NCI-H69 (cell line): ENCODE measurements at regions not wholly inside any gene's neighbourhood (a gene's known extent, or its start where the extent isn't known, plus 50 kb on each side); places are given as distances from the start of the nearest gene placed in this dataset.

Experiments used
- DNase-seq: peaks from one replicate; lab custom pipeline; 2025; lab: John Stamatoyannopoulos, UW

DNA sequence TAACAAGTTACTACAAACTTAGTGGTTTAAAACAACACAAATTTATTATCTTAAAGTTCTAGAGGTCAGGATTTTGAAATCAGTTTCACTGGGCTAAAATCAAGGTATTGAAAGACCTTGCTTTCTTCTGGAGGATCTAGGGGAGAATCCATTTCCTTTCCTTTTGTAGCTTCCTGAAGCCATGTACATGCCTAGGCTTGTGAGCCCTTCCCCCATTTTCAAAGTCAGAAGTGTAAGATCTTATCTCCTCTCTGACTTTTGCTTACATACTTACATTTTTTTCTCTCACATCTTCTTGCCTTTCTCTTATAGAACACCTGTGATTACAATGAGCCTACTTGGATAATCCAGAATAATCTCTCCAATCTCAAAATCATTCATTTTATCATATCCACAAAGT, 78.7 kb upstream of the MBOAT2 start:
- no peak for DNase-seq

DNA sequence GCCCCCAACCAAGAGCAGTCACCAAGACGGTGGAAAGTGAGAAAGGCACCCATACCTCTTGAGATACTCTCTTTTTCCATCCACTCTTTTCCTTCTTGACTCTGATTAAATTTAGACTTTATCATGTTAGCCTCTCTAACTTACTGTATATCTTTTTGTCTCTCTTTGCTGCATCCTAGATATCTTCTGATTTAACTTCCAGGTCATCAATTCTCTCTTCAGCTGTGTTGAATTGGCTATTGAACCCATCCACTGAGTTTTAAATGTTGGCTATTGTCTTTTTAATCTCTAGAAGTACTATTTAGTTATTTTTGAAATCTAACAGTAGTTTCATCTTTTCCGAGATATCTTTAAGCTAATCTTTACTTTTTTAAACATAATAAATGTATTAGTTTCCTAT, 78.3 kb upstream of the MBOAT2 start:
- DNase-seq, result no peak

GRCh38 chr2:9078405-9078804, 74.9 kb upstream of the MBOAT2 start:
- no peak for DNase-seq

GRCh38 chr2:9077691-9078090, 74.2 kb upstream of the MBOAT2 start:
- DNase-seq, result no peak

DNA sequence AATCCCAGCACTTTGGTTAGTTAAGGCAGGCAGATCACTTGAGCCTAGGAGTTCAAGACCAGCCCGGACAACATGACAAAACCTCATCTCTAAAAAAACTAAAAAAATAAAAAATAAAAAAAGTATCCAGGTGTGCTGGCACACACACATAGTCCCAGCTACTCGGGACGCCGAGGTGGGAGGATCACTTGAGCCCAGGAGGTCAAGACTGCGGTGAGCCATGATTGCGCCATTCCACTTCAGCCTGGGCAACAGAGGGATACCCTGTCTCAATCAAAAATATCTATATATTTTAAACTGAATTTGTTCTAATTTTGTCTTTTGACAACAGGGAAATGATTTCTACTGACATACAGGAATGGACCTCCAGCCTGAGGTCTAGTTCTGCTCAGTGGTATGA, 73.3 kb upstream of the MBOAT2 start:
- no peak for DNase-seq

DNA sequence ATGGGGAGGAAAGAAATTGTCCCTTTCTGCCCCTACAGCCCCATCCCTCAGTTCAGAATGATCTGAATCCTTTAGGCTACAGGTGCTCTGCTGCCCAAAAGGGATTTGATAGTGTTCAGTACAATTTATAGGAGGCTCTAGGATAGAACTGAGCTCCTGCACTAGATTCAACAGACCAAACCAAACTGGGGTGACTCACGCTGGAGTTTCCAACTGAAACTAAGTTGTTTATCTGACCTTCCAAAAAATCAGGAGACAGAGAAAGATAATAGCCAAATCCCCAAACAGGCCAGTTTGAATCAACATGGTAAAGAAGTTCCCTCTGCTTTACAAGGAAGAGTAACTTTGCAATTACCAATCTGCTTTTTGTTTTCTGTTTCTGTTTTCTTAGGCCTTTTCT, 72.7 kb upstream of the MBOAT2 start:
- no peak for DNase-seq

DNA sequence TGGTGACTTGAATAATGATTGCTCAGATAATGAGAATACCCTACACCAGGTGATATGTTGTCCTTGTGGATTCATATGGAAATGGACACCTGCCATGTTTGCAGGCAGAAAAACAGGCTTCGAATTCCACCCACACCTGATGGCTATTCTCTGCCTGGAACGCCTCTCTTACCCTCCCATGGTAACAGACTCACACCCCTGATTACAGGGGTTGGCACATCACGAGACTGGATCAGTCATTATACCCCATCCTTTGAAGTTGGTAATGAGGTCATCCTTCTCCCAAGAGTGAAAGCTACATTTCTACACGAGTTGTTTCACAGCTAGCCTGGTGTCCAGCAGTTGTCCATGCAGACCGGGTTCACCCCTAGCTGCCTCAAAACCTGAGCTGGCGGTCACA, 71.4 kb upstream of the MBOAT2 start:
- peak; percentile 75 for DNase-seq

GRCh38 chr2:9071584-9072124, 68.2 kb upstream of the MBOAT2 start:
- no peak for DNase-seq

DNA sequence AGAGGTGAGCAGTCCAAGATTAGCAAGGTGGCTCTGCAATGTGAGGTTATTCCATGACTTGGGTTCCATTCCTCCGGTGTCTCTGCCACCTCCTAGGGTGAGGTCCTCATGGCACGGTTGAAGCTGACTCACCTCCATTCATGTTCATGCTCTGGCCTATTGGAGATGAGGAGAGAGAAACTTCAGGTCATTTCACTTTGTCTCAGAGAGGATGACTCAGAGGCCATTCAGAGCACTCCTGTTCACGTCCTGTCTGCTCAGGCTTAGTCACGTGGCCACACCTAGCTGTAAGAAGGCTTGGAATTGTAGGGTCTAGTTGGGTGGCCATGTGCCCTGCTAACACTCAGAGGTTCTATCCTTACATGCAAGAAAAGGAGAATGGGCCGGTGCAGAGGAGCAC, 67.5 kb upstream of the MBOAT2 start:
- peak; percentile 36 for DNase-seq

GRCh38 chr2:9069543-9069942, 66.1 kb upstream of the MBOAT2 start:
- peak; percentile 55 for DNase-seq

GRCh38 chr2:9065901-9066300, 62.4 kb upstream of the MBOAT2 start:
- no peak for DNase-seq

GRCh38 chr2:9063023-9063606, 59.6 kb upstream of the MBOAT2 start:
- DNase-seq, result no peak

DNA sequence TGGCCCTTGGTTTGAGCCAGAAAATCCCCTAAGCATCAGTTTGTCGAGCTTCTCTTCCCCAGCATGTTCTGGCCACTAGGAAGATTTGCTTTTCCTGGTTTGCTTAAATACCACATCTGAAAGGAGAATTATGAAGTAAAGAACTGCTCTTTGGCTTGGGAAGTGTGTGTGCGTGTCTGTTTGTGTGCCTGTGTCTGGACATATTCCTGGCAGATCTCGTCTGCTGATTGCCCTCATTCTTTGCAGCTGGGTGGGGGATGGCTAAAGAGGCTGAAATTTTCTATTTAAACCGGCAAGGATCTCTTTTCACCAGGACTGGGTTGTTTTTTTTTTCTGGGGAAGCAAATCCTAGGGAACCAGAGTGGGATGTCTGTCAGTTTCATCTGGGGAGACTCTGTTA, 57.3 kb upstream of the MBOAT2 start:
- no peak for DNase-seq

DNA sequence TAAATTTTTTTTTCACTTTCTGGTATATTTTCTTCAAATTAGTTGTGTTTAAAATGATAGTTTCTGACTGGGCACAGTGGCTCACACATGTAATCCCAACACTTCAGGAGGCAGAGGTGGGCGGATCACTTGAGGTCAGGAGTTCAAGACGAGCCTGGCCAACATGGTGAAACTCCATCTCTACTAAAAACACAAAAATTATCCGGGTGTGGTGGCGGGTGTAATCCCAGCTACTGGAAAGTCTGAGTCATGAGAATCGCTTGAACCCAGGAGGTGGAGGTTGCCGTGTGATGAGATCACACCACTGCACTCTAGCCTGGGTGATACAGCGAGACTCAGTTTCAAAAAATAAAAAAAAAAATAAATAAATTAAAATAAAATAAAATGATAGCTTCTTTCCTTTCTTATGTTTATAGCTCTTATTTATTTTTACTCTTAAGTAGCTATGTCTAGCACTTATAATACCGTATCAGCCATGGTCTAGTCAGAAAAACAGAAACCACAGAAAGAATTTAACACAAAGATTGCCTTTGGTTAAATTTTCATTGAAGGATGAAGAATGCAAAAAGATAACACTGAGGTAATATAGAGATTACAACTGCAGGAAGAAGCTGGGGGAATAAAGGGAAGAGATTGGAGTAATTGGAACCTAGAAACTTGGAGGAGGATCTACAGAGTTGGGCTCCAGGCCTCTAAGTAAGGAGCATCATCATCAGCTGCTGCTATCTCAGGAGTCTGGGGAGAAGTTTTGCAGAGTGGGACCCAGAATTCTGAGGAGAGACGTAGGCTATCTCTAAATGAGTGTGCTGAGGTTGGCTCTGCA, 54.7 kb upstream of the MBOAT2 start:
- DNase-seq, result no peak

GRCh38 chr2:9055471-9055870, 52.0 kb upstream of the MBOAT2 start:
- no peak for DNase-seq

DNA sequence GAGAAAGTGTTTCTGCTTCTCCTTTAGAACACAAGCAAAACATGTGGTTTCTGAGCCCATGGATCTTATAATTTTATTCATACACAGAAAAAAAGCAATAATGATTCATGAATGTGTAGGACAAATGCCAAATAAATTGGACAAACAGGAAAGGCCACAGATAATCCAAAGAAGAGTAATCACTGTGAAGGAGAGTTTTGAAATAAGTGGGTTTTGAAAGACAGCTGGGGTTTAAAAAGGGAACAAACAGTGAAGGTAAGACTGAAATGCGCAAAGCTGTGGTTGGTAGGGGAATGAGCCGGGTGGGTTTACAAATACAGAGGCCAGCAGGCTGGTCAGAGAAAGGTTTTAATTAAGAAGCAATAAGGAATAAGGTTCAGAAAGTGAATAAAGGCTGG, 50.0 kb upstream of the MBOAT2 start:
- no peak for DNase-seq
